ENCODE measurements at regions not wholly inside any gene's neighbourhood (a gene's known extent, or its start where the extent isn't known, plus 50 kb on each side); places are given as distances from the start of the nearest gene placed in this dataset.
"Not testable (repeated sequence)": the region's sequence is repeated elsewhere in the genome, so short reads cannot be mapped to it uniquely, and the experiment has no call there.

GRCh38 chr3:163776743-163777142 is 1301.6 kb downstream of the SI start:
- DNase-seq, result no peak

GRCh38 chr3:163773136-163773535 is 1305.2 kb downstream of the SI start:
- DNase-seq, result no peak

GRCh38 chr3:163768048-163768447 is 1310.2 kb downstream of the SI start:
- no peak for DNase-seq

- no peak for DNase-seq
These were observed 1312.2 kb downstream of the SI start for GRCh38 chr3:163766112-163766511.

- DNase-seq, result no peak
These were observed 1325.3 kb downstream of the SI start for GRCh38 chr3:163753033-163753432.

- no peak for DNase-seq
These were observed 1333.1 kb downstream of the SI start for GRCh38 chr3:163745204-163745603.

GRCh38 chr3:163735394-163735793 is 1342.9 kb downstream of the SI start:
- no peak for DNase-seq

- DNase-seq, result no peak
These were observed 1347.6 kb downstream of the SI start for GRCh38 chr3:163730684-163731083.

GRCh38 chr3:163726125-163726524 is 1352.2 kb downstream of the SI start:
- DNase-seq, result no peak

- DNase-seq, result no peak
These were observed 1355.9 kb downstream of the SI start for GRCh38 chr3:163722405-163722804.

GRCh38 chr3:163721596-163721995 is 1356.7 kb downstream of the SI start:
- DNase-seq, result no peak

GRCh38 chr3:163717377-163717776 is 1360.9 kb downstream of the SI start:
- DNase-seq, result no peak

- no peak for DNase-seq
These were observed 1369.9 kb downstream of the SI start for GRCh38 chr3:163708428-163708827.

- DNase-seq, result no peak
These were observed 1370.6 kb downstream of the SI start for GRCh38 chr3:163707659-163708058.

- not testable (repeated sequence) for DNase-seq
These were observed 1380.1 kb downstream of the SI start for GRCh38 chr3:163698221-163698620.

GRCh38 chr3:163692494-163692893 is 1385.8 kb downstream of the SI start:
- DNase-seq, result peak; percentile 4 to 43

- no peak for DNase-seq
These were observed 1393.6 kb downstream of the SI start for GRCh38 chr3:163684651-163685050.

- no peak for DNase-seq
These were observed 1405.3 kb downstream of the SI start for GRCh38 chr3:163672954-163673353.

- DNase-seq, result no peak
These were observed 1407.1 kb downstream of the SI start for GRCh38 chr3:163671201-163671600.

- DNase-seq, result no peak
These were observed 1413.8 kb downstream of the SI start for GRCh38 chr3:163664466-163664865.

- no peak for DNase-seq
These were observed 1421.2 kb downstream of the SI start for GRCh38 chr3:163657088-163657487.

GRCh38 chr3:163655021-163655420 is 1423.3 kb downstream of the SI start:
- DNase-seq, result no peak

GRCh38 chr3:163644172-163644571 is 1434.1 kb downstream of the SI start:
- DNase-seq, result no peak

GRCh38 chr3:163632722-163633121 is 1445.6 kb downstream of the SI start:
- DNase-seq, result no peak

GRCh38 chr3:163626753-163627152 is 1451.5 kb downstream of the SI start:
- no peak for DNase-seq

- DNase-seq, result peak in 1 of 2 experiments; percentile 35
These were observed 1455.9 kb downstream of the SI start for GRCh38 chr3:163622384-163622783.

Measured in NCI-H2081 (cell line).